A673 (cell line): ENCODE measurements at regions not wholly inside any gene's neighbourhood (a gene's known extent, or its start where the extent isn't known, plus 50 kb on each side); places are given as distances from the start of the nearest gene placed in this dataset.

Source experiments
- CTCF ChIP-seq: fragments of 300-800, 200-600 bp; sonication (generic); conservative IDR thresholded peaks from 2 replicates; pipeline ENCODE4 v1.5.1; 2017; ENCODE audit warnings: low read depth, mild to moderate bottlenecking, antibody characterized with exemption, low read length, moderate library complexity, mixed read lengths
- EZH2 ChIP-seq: fragments of 200-600 bp; sonication (generic); IDR thresholded peaks from 2 replicates; pipeline ENCODE4 v1.6.1; 2017; ENCODE audit warnings: borderline replicate concordance, low read depth, mild to moderate bottlenecking, mixed read lengths, antibody characterized with exemption, low read length; ENCODE audit not compliant: poor library complexity, severe bottlenecking

GRCh38 chr1:229832695-229833094, 206.6 kb downstream of the URB2 start:
- no peak for TF ChIP-seq CTCF
- TF ChIP-seq EZH2, result no peak
